Psoas muscle (tissue), 7 donors: ENCODE measurements at regions not wholly inside any gene's neighbourhood (a gene's known extent, or its start where the extent isn't known, plus 50 kb on each side); places are given as distances from the start of the nearest gene placed in this dataset.

ENCODE experiments used
- ATAC-seq, 4 donors: fragments of 200-7000 bp; cut with Tn5 transposase; one replicate each; pipeline ENCODE4 v1.9.1; 2020; ENCODE audit warnings: moderate library complexity in 3 of 4, mild to moderate bottlenecking in 2 of 4
- DNase-seq, 2 donors: peaks; one replicate each; pipeline ENCODE4 v3.0.0-alpha.2; 2020
- H3K27ac ChIP-seq: fragments of 200-600 bp; one replicate; pipeline ENCODE4 v1.8.0; 2022
- H3K27me3 ChIP-seq, 3 donors: fragments of 200-600 bp in 1 of 3; one replicate each; pipeline versions ENCODE4 v1.6.1 to v1.8.0; 2013 to 2022; ENCODE audit warnings: low read length in 2 of 3, mild to moderate bottlenecking in 2 of 3, moderate library complexity in 1 of 3; ENCODE audit not compliant: insufficient read depth in 3 of 3
- H3K36me3 ChIP-seq, 2 donors: fragments of 200-600 bp in 1 of 2; one replicate each; pipeline versions ENCODE4 v1.6.1 to v1.8.0; 2013 to 2022; ENCODE audit warnings: low read depth in 1 of 2, mild to moderate bottlenecking in 1 of 2, moderate library complexity in 1 of 2; ENCODE audit not compliant: insufficient read depth in 1 of 2
- H3K4me1 ChIP-seq: fragments of 200-600 bp; one replicate; pipeline ENCODE4 v1.8.0; 2022
- H3K4me3 ChIP-seq: fragments of 200-600 bp; one replicate; pipeline ENCODE4 v1.8.0; 2022; ENCODE audit warnings: mild to moderate bottlenecking
- H3K9me3 ChIP-seq: fragments of 200-600 bp; one replicate; pipeline ENCODE4 v1.8.0; 2022
- WGBS, 3 donors: extraction: QIAGEN DNeasy Blood & Tissue Kit; methylation state at CpG; one replicate each; pipeline versions ENCODE4 v1.1.6 to v1.1.7; 2013; 5-methylcytosine and 5-hydroxymethylcytosine counted together
- intact Hi-C, 2 donors: fragments of 100-400 bp; cut with DNase I; formaldehyde crosslinking; loops; one replicate each; pipeline versions ENCODE4 v1.11.0 to v1.14.2; 2022
- TF ChIP-seq, protein P1 (sequence below): fragments of 200-600 bp; IDR thresholded peaks from one replicate; pipeline ENCODE4 v1.8.0; 2022; ENCODE audit warnings: antibody characterized with exemption
- donor health status: healthy with polysubstance abuse.
- donor health status: DM: no; HTN: no; CAD: no; lungs with moderate emphysema.
- donor health status: Bipolar disorder and iron deficiency.
- donor health status: healthy.
- donor health status: DM: yes; HTN: yes; CAD: no.
- donor health status: DM: no; HTN: no; CAD: no.
- donor health status: DM: yes; HTN: yes; CAD: no.

GRCh38 chr15:97502038-97502437 is 458.5 kb upstream of the ARRDC4 start:
- Histone ChIP-seq H3K27ac (no peak overlapping the region), H3K36me3 (no peaks in the 10 kb centered on the region), H3K4me1 (no peaks in the 10 kb centered on the region), H3K27me3 (no peaks in the 10 kb centered on the region), H3K9me3 (no peaks in the 10 kb centered on the region), H3K4me3 (no peak overlapping the region)
- DNase-seq (no peak), ATAC-seq (no peak)
- TF ChIP-seq, protein P1, sequence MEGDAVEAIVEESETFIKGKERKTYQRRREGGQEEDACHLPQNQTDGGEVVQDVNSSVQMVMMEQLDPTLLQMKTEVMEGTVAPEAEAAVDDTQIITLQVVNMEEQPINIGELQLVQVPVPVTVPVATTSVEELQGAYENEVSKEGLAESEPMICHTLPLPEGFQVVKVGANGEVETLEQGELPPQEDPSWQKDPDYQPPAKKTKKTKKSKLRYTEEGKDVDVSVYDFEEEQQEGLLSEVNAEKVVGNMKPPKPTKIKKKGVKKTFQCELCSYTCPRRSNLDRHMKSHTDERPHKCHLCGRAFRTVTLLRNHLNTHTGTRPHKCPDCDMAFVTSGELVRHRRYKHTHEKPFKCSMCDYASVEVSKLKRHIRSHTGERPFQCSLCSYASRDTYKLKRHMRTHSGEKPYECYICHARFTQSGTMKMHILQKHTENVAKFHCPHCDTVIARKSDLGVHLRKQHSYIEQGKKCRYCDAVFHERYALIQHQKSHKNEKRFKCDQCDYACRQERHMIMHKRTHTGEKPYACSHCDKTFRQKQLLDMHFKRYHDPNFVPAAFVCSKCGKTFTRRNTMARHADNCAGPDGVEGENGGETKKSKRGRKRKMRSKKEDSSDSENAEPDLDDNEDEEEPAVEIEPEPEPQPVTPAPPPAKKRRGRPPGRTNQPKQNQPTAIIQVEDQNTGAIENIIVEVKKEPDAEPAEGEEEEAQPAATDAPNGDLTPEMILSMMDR: no peak
- intact Hi-C loops: no loop called here
- 65 to 75% (median 73%) methylated on average over 2 of the region's 2 CpGs for WGBS, 3 donors

- Histone ChIP-seq H3K36me3 (no peaks in the 10 kb centered on the region), H3K4me1 (no peaks in the 10 kb centered on the region), H3K9me3 (no peaks in the 10 kb centered on the region), H3K27me3 (no peaks in the 10 kb centered on the region), H3K4me3 (no peak overlapping the region), H3K27ac (no peak overlapping the region)
- TF ChIP-seq, protein P1: no peak
- ATAC-seq (no peak), DNase-seq (no peak)
- intact Hi-C loops: no loop called here
- 58 to 79% (median 79%) methylated on average over 6 of the region's 6 CpGs for WGBS, 3 donors
These were observed 456.3 kb upstream of the ARRDC4 start for GRCh38 chr15:97504031-97504792.

- WGBS, 3 donors: 84 to 93% (median 86%) methylated on average over 2 of the region's 2 CpGs
- Histone ChIP-seq H3K4me3 (no peak overlapping the region), H3K36me3 (no peaks in the 10 kb centered on the region), H3K9me3 (peaks cover 3% of the 10 kb centered on the region), H3K4me1 (no peaks in the 10 kb centered on the region), H3K27me3 (no peaks in the 10 kb centered on the region), H3K27ac (no peak overlapping the region)
- no peak for ATAC-seq
- DNase-seq: no peak
- TF ChIP-seq, protein P1: no peak
- intact Hi-C loops: no loop called here
These were observed 442.8 kb upstream of the ARRDC4 start for GRCh38 chr15:97517737-97518136.

DNA sequence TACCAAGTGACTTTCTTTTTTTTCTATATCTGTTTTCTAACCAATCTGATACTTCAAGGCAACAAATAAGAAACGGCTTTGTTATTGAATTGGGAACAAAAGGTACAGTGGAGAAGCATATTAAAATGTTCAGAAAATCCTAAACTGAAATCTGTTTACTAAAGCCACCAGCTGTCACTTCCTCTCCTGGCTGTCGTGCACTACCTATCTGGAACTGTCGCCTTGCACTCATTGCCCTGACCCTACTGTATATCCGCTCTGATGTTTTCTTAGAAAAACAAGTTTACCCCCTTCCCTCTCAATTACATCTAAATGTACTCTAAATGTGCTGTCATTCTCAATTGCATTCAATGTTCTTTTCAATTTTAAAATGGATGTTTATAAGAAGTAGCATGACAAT is 439.8 kb upstream of the ARRDC4 start:
- Histone ChIP-seq H3K27ac (peak overlapping the region; percentile 90), H3K9me3 (no peaks in the 10 kb centered on the region), H3K27me3 (no peaks in the 10 kb centered on the region), H3K36me3 (no peaks in the 10 kb centered on the region), H3K4me1 (peaks cover 8% of the 10 kb centered on the region), H3K4me3 (peak overlapping the region; percentile 63)
- intact Hi-C loops: loop anchor here in 1 of 2 donors (10.0 kb wide), 2 partner anchors 134 to 1186 kb away; partner anchors contain the start of gene NR2F2
- no peak for DNase-seq
- ATAC-seq: peak in 1 of 4 donors; percentile 29
- TF ChIP-seq, protein P1: no peak
- WGBS, 3 donors: 40 to 59% (median 49%) methylated on average over 4 of the region's 4 CpGs
